ENCODE measurements at regions not wholly inside any gene's neighbourhood (a gene's known extent, or its start where the extent isn't known, plus 50 kb on each side); places are given as distances from the start of the nearest gene placed in this dataset.

GRCh38 chr10:3491571-3491970, 293.4 kb downstream of the KLF6 start:
- no peak for DNase-seq
- Mint-ChIP-seq H3K4me1 (peaks cover 2% of the 10 kb centered on the region), H3K4me3 (no peak overlapping the region), H3K9me3 (peaks cover 6% of the 10 kb centered on the region), H3K27ac (no peak overlapping the region), H3K27me3 (peaks cover 19% of the 10 kb centered on the region), H3K36me3 (ENCODE audit: low read depth) (no peaks in the 10 kb centered on the region)
- CTCF ChIA-PET, result no interaction called here
- POLR2A ChIA-PET, result no interaction called here

GRCh38 chr10:3487228-3487627, 297.8 kb downstream of the KLF6 start:
- POLR2A ChIA-PET, result interaction anchor here (1.5 kb wide), 1 partner anchor 15 kb away, joined by 3 read pairs; no protein-coding TSS in a partner anchor
- CTCF ChIA-PET, result interaction anchor here (1.0 kb wide), 1 partner anchor 8 kb away, joined by 3 read pairs; no protein-coding TSS in a partner anchor
- Mint-ChIP-seq H3K36me3 (ENCODE audit: low read depth) (no peaks in the 10 kb centered on the region), H3K4me1 (peaks cover 12% of the 10 kb centered on the region), H3K9me3 (peaks cover 6% of the 10 kb centered on the region), H3K27ac (no peak overlapping the region), H3K4me3 (no peak overlapping the region), H3K27me3 (peaks cover 3% of the 10 kb centered on the region)
- DNase-seq, result no peak

- H3K4me3 Mint-ChIP-seq, result no peak overlapping the region
- H3K36me3 Mint-ChIP-seq (ENCODE audit: low read depth), result no peaks in the 10 kb centered on the region
- no peak for DNase-seq
- H3K9me3 Mint-ChIP-seq, result peaks cover 6% of the 10 kb centered on the region
- POLR2A ChIA-PET, result no interaction called here
- H3K27me3 Mint-ChIP-seq, result peaks cover 3% of the 10 kb centered on the region
- H3K4me1 Mint-ChIP-seq, result peaks cover 14% of the 10 kb centered on the region
- CTCF ChIA-PET, result interaction anchor here (1.0 kb wide), 1 partner anchor 9 kb away, joined by 3 read pairs; no protein-coding TSS in a partner anchor
- H3K27ac Mint-ChIP-seq, result no peak overlapping the region
Measured at GRCh38 chr10:3486346-3487065, 298.5 kb downstream of the KLF6 start.

- Mint-ChIP-seq H3K27ac (no peak overlapping the region), H3K36me3 (ENCODE audit: low read depth) (no peaks in the 10 kb centered on the region), H3K9me3 (peaks cover 6% of the 10 kb centered on the region), H3K27me3 (peaks cover 3% of the 10 kb centered on the region), H3K4me1 (peaks cover 15% of the 10 kb centered on the region), H3K4me3 (peak overlapping the region; percentile 2)
- POLR2A ChIA-PET, result interaction anchor here (1.2 kb wide), 1 partner anchor 13 kb away, joined by 5 read pairs; no protein-coding TSS in a partner anchor
- DNase-seq, result no peak
- CTCF ChIA-PET, result no interaction called here
Measured at GRCh38 chr10:3485057-3485686, 299.8 kb downstream of the KLF6 start.

- Mint-ChIP-seq H3K4me3 (peak overlapping the region; percentile 2), H3K36me3 (ENCODE audit: low read depth) (no peaks in the 10 kb centered on the region), H3K4me1 (peaks cover 20% of the 10 kb centered on the region), H3K27me3 (peaks cover 3% of the 10 kb centered on the region), H3K27ac (no peak overlapping the region), H3K9me3 (peaks cover 6% of the 10 kb centered on the region)
- POLR2A ChIA-PET, result interaction anchor here (1.2 kb wide), 1 partner anchor 12 kb away, joined by 5 read pairs; no protein-coding TSS in a partner anchor
- CTCF ChIA-PET, result no interaction called here
- DNase-seq, result no peak
Measured at GRCh38 chr10:3484306-3485056, 300.5 kb downstream of the KLF6 start.

- no peak for DNase-seq
- no peak overlapping the region for H3K4me3 Mint-ChIP-seq
- no peaks in the 10 kb centered on the region for H3K36me3 Mint-ChIP-seq (ENCODE audit: low read depth)
- no peaks in the 10 kb centered on the region for H3K27me3 Mint-ChIP-seq
- POLR2A ChIA-PET, result no interaction called here
- H3K9me3 Mint-ChIP-seq, result no peaks in the 10 kb centered on the region
- no peak overlapping the region for H3K27ac Mint-ChIP-seq
- CTCF ChIA-PET, result no interaction called here
- peaks cover 25% of the 10 kb centered on the region for H3K4me1 Mint-ChIP-seq
Measured at GRCh38 chr10:3482200-3482993, 302.6 kb downstream of the KLF6 start.

- Mint-ChIP-seq H3K27me3 (peaks cover 2% of the 10 kb centered on the region), H3K36me3 (ENCODE audit: low read depth) (no peaks in the 10 kb centered on the region), H3K27ac (no peak overlapping the region), H3K9me3 (no peaks in the 10 kb centered on the region), H3K4me1 (peaks cover 24% of the 10 kb centered on the region), H3K4me3 (no peak overlapping the region)
- ChIA-PET CTCF (no interaction called here), POLR2A (no interaction called here)
- DNase-seq, result no peak
Measured at GRCh38 chr10:3481496-3481895, 303.5 kb downstream of the KLF6 start.

GRCh38 chr10:3480990-3481315, 304.1 kb downstream of the KLF6 start:
- peaks cover 24% of the 10 kb centered on the region for H3K4me1 Mint-ChIP-seq
- CTCF ChIA-PET, result no interaction called here

GRCh38 chr10:3480281-3480989, 304.6 kb downstream of the KLF6 start:
- POLR2A ChIA-PET, result interaction anchor here (0.8 kb wide), 1 partner anchor 13 kb away, joined by 3 read pairs; no protein-coding TSS in a partner anchor
- Mint-ChIP-seq H3K36me3 (ENCODE audit: low read depth) (no peaks in the 10 kb centered on the region), H3K9me3 (no peaks in the 10 kb centered on the region), H3K4me3 (no peak overlapping the region), H3K4me1 (peaks cover 21% of the 10 kb centered on the region), H3K27ac (no peak overlapping the region), H3K27me3 (peaks cover 4% of the 10 kb centered on the region)
- no peak for DNase-seq
- CTCF ChIA-PET, result no interaction called here

More at GRCh38 chr10:3480990-3481315, 304.1 kb downstream of the KLF6 start:
- H3K27me3 Mint-ChIP-seq, result peaks cover 2% of the 10 kb centered on the region
- H3K36me3 Mint-ChIP-seq (ENCODE audit: low read depth), result no peaks in the 10 kb centered on the region
- H3K27ac Mint-ChIP-seq, result no peak overlapping the region
- H3K4me3 Mint-ChIP-seq, result no peak overlapping the region
- DNase-seq, result no peak
- POLR2A ChIA-PET, result interaction anchor here (0.8 kb wide), 1 partner anchor 13 kb away, joined by 3 read pairs; no protein-coding TSS in a partner anchor
- no peaks in the 10 kb centered on the region for H3K9me3 Mint-ChIP-seq

GRCh38 chr10:3478632-3479240, 306.2 kb upstream of the PITRM1 start:
- Mint-ChIP-seq H3K9me3 (no peaks in the 10 kb centered on the region), H3K27ac (no peak overlapping the region), H3K4me3 (no peak overlapping the region), H3K27me3 (peaks cover 9% of the 10 kb centered on the region), H3K36me3 (ENCODE audit: low read depth) (no peaks in the 10 kb centered on the region), H3K4me1 (peaks cover 14% of the 10 kb centered on the region)
- CTCF ChIA-PET, result no interaction called here
- POLR2A ChIA-PET, result no interaction called here
- no peak for DNase-seq

GRCh38 chr10:3478153-3478552, 305.6 kb upstream of the PITRM1 start:
- ChIA-PET POLR2A (no interaction called here), CTCF (no interaction called here)
- no peak for DNase-seq

GRCh38 chr10:3477683-3478082, 305.1 kb upstream of the PITRM1 start:
- DNase-seq, result no peak
- H3K9me3 Mint-ChIP-seq, result no peaks in the 10 kb centered on the region
- H3K4me1 Mint-ChIP-seq, result peaks cover 21% of the 10 kb centered on the region
- no peak overlapping the region for H3K27ac Mint-ChIP-seq
- POLR2A ChIA-PET, result no interaction called here
- H3K4me3 Mint-ChIP-seq, result no peak overlapping the region
- no peaks in the 10 kb centered on the region for H3K36me3 Mint-ChIP-seq (ENCODE audit: low read depth)
- CTCF ChIA-PET, result no interaction called here
- H3K27me3 Mint-ChIP-seq, result peaks cover 9% of the 10 kb centered on the region

More at GRCh38 chr10:3478153-3478552, 305.6 kb upstream of the PITRM1 start:
- Mint-ChIP-seq H3K36me3 (ENCODE audit: low read depth) (no peaks in the 10 kb centered on the region), H3K9me3 (no peaks in the 10 kb centered on the region), H3K27me3 (peaks cover 9% of the 10 kb centered on the region), H3K4me1 (peaks cover 17% of the 10 kb centered on the region), H3K27ac (no peak overlapping the region), H3K4me3 (no peak overlapping the region)
